ENCODE measurements at regions not wholly inside any gene's neighbourhood (a gene's known extent, or its start where the extent isn't known, plus 50 kb on each side); places are given as distances from the start of the nearest gene placed in this dataset.

DNA sequence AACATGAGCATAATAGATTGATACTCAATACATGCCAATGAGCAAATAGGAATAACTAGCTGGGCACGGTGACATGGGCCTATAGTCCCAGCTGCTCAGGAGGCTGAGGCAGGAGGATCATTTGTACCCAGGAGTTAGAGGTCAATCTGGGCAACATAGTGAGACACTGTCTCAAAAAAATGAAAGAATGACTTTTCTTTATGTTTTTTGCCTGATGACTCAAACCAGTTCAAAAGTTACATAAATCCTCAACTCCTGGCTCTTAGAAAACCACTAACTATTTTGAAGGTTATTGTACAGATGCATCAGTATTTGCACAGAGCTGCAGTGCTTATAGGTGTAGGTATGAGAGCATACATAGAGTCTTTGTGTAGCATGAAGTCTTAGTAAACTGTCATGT, 219.2 kb upstream of the RGS6 start:
- no peak for DNase-seq (ENCODE audit: low read depth)

DNA sequence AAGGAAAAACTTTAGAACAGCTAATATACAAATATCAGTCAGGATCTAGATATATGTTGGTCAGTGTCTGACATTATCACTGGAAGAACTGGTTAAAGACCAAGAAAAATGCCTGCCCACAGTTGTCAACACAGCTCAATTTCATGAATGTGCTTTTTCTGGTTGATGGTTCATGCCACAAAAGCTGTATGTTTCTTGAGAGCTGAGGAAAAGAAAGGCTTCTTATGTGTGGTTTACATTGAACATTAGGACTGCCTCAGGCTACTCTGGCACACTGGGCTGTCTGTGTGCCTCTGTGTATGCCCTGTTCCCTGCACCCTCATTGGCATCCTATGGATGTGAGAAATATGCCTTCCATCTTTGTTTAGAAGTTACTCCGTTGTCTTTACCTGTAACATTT, 218.8 kb upstream of the RGS6 start:
- no peak for DNase-seq (ENCODE audit: low read depth)

DNA sequence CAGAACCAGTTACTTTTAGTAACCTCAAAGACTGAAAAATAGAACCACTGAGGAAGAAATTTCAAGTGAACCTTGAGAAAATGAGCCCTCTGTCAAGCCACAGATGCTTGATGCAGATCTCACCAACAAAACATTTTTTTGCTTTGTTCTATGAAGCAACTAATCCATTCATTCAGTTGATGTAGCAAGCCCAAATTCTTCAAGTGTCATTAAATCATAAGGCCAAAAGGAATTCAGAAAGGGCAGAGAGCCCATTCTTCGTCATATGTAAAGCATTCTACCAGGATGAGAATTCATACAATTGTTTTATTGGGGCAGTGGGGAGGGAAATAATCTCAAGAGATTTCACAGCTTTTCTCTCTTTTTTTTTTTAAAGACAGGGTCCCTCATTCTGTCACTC, 218.0 kb upstream of the RGS6 start:
- DNase-seq (ENCODE audit: low read depth): no peak

- DNase-seq (ENCODE audit: low read depth): no peak
Observed at GRCh38 chr14:71716041-71716772, 216.0 kb upstream of the RGS6 start.

DNA sequence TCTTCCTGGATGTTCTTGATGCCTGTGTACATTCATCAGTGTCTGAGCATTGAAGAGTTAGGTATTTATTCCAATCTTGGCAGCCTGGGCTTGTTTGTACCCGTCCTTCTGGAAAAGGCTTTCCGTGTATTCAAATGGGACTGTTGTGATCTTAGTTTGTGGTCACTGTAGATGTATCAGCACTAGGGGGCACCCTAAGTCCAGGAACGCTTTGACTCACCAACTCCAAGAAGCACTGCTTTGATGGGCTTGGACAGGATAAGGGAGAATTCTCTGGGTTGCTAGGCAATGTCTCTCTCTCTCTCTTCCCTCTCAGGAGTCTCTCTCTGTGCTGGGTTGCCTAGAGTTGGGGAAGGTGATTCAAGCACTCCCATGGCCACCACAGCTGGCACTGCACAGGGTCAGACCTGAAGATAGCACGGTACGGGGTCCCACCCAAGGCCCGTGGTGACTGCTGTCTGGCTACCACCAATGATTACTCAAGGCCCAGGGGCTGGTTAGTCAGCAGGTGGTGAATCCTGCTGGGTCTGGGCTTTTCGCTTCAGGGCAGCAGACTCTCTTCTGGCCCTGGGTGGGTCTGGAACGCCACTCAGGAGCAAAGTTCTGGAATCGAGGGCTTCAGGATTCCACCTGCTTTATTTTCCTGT, 211.1 kb upstream of the RGS6 start:
- DNase-seq (ENCODE audit: low read depth): no peak

DNA sequence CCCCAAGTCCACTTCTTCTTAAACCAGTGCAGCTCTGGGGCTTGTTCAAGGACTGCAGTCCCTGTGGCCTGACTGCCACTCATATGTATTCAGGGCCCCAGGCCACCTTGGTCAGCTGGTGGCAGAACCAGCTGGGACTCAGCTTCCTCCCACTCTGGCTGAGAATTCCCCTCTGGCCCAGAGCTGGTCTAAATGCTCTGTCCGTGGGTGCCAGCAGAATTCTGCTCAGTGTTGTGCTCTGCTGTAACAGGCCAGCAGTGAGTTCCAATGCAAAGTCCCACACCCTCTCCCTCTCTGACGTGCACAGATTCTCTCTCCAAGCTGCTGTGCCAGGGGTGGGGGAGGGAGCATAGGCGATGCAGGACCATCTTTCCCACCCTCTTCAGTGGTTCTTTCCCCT, 210.4 kb upstream of the RGS6 start:
- no peak for DNase-seq (ENCODE audit: low read depth)

DNA sequence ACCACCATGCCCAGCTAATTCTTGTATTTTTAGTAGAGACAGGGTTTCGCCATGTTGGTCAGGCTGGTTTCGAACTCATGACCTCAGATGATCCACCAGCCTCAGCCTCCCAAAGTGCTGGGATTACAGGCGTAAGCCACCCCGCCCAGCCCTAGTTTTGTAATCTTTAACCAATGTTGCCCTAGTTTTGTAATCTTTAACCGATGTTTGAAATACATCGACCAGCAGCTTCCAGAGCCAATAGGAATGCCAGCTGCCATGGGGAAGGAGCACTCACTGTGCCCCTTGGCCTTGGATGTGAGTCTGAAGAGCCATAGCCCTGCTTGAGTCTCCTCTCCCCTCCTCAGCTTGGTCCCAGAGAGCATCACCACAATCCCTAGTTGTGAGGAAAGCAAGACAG, 209.3 kb upstream of the RGS6 start:
- no peak for DNase-seq (ENCODE audit: low read depth)

DNA sequence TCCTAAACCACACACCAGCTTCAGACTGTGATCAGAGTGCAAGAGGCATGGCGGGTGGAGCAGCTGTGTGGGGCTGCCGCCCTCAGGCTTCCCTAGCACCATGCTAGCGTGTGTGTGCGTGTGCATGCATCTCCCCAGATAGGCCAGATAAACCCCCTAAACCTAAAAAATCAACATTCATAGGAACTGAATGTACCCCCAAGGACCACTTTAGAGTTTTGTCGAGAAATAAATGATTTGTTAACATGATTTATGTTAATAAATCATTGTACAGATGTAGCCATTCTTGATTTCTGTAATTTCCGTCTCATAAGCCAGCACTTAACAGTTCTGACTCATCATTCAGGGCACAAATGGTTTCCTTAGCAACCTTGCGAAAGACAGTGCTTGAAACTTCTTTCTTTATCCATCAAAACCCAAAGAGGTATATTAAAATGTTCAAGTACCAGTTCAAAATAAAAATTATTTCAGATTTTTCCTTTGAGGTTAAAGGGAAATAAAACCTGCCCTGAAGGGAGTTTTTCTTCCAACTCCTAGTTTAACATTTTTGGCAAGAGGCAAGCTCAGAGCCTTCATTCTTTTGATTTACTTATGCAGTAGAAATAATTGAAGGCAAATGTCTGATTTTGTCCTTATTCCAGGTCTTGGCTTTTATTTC, 206.2 kb upstream of the RGS6 start:
- DNase-seq (ENCODE audit: low read depth): no peak

GRCh38 chr14:71726580-71727021, 205.6 kb upstream of the RGS6 start:
- DNase-seq (ENCODE audit: low read depth): no peak

DNA sequence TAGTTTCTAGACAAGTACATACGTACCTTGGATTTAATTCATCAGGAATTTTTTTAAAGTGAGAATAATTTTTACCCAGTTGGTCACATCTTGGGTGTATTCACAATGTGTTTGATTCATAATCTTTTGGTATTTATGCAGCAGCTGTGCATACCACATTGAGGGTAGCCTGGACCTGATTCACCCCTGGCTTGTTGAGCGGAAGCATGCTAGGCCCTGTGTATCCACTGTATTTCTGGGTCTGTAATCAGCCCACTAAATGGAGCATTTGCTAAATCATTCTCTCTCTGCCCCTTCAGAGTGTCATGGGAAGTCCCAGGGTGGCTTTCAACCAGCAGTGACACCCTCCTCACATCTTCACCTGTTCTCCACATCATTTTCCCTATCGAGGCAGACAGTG, 203.8 kb upstream of the RGS6 start:
- no peak for DNase-seq (ENCODE audit: low read depth)

DNA sequence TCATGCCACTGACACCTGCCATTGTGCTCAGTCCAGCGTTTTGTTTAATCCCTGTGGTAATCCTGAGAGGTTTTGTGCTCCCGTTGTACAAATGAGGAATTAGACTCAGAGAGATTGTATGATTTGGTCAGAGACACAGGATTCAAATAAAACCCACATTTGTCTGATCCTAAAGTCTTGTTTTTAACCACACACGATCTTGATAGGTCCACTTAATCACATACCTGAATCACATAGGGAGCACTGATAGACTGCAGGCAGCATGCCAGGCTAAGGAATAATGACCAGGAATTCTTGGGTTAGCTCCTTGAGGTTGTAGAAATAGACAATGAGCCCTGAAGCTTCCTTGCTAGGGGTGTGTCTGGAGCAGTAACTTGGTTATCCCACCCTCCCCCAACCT, 202.6 kb upstream of the RGS6 start:
- DNase-seq (ENCODE audit: low read depth): no peak

GRCh38 chr14:71730471-71730870, 201.8 kb upstream of the RGS6 start:
- DNase-seq (ENCODE audit: low read depth): no peak

DNA sequence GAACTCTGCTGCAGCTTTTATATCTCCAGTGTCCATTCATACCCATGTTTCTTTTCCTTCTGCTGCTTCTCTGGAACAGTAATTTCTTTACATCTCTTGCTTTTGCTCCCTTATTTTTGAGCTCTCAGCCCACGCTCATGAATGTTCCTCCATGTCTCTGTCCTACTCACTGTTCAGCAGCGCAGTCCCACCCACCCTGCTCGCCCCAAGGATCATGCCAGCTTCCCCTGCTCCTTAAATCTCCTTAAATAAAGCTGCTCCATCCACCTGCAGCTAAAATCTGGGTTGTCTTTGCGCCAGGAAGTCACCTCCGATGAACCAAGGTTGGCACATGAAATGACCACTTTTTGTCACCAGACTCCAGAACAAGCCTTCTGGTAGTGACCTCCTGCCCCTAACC, 201.1 kb upstream of the RGS6 start:
- DNase-seq (ENCODE audit: low read depth): no peak

GRCh38 chr14:71733210-71733883, 198.9 kb upstream of the RGS6 start:
- DNase-seq (ENCODE audit: low read depth): no peak

DNA sequence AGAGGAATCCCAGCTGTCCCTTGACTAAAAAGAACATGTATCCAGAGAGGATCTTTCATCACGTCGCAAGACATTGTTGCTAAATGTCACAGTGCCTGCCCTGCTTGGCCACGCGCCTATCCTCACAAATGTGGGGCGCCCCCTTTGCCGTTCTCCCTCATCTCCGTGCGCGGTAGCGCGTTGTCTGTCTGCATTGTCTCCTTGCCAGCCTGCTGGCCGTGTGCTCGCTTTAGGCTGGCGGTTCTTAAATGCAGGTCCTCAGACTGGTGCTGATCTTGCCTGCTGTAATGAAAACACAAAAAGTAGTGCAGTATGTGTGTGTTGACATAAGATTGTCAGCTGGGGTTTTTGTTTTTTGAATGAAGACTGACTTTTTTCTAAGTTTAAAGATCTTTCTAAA, 198.2 kb upstream of the RGS6 start:
- DNase-seq (ENCODE audit: low read depth): no peak

DNA sequence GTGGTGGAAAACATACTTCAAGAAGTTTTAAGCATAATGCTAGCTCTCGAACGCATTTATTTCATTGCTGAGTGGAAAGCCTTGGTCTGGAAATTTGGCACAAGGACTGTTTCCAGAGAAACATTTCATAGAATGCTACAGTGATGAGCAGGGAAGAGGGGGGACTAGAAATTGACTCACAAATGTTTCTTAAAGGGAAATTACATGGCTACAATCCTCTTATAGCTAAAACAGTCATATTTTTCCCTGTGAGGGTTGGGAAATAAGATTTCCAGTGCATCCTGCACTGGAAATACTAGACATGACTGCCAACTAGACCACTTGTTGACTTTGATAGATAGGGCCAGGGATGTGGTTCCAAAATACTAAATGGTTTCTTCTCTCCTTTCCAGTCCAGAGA, 197.3 kb upstream of the RGS6 start:
- no peak for DNase-seq (ENCODE audit: low read depth)

DNA sequence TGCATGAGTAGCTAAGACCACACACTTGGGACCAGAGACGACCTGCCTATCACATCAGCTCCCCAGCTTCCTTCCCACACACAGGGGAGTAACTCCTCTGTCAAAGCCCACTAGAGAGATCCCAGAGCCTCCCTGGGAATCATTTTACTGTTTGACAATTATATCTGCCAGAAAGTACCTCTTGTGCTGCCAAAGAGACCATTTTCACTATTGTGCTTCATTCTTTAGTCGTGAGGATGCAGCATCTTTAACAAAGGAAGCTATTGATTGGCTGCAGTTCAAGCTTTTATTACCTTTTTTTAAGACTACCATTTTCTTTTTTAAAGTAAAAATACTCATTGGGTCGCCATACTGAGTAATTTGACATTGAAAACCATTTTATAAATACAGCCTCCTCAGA, 194.5 kb upstream of the RGS6 start:
- no peak for DNase-seq (ENCODE audit: low read depth)

GRCh38 chr14:71739273-71739990, 192.8 kb upstream of the RGS6 start:
- no peak for DNase-seq (ENCODE audit: low read depth)

DNA sequence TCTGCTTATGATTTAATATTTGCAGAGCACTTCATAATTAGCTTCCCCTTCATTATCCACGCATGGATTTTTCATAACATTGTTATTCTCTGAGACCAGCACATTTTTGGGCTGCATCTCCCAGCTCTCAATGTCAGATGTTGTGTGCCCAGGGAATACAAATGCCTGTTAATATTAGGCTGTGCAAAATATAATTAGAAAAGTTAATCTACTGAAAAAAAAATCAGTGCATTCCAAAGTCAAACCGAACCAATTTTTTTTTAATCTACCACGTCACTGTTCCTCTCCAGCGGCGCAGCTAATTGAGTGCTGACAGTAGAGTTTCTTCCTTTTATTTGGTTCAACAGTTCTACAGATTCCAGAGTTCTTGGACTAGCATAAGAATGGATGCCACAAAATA, 191.0 kb upstream of the RGS6 start:
- DNase-seq (ENCODE audit: low read depth): no peak

GRCh38 chr14:71742485-71742884, 189.7 kb upstream of the RGS6 start:
- DNase-seq (ENCODE audit: low read depth): no peak

GRCh38 chr14:71745072-71745471, 187.2 kb upstream of the RGS6 start:
- no peak for DNase-seq (ENCODE audit: low read depth)

DNA sequence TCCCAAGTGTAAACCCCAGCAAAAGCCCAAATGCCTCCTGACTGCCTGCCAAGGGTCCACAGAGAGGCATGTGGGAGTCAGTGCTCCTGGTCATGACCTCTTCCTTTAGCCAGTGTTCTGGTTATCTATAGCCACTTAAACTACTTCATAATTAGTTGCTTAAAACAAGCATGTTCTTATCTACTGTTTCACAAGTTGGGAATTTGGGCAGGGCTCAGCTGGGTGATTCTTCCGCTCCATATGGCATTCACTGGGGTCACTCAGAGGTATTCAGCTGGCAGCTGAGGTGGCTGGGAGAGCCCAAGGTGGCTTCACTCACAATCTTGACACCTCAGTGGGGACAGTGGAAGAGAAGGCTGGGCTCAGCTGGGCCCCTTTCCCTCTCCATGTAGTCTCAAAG, 184.0 kb upstream of the RGS6 start:
- DNase-seq (ENCODE audit: low read depth): no peak

Measured in activated T-cell treated with anti-CD3 and anti-CD28 coated beads for 48 hours (primary cell).